ENCODE measurements at regions not wholly inside any gene's neighbourhood (a gene's known extent, or its start where the extent isn't known, plus 50 kb on each side); places are given as distances from the start of the nearest gene placed in this dataset.
"Not testable (repeated sequence)": the region's sequence is repeated elsewhere in the genome, so short reads cannot be mapped to it uniquely, and the experiment has no call there.

DNA sequence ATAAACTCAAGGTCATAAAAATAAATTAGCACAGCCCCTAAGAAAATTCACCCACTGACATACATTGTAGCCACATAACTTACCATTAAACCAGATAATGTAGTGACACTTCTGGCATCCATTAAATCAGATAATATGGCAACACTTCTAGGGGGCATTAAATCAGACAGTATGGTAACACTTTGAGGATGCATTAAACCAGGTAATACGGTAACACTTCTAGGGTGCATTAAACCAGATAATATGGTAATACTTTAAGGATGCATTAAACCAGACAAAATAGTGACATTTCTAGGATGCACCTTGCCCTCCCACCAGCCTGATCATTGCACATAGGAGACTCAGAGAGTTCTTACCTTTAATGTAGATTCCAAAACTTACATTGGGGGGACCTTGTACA lies 1220.5 kb upstream of the TMEM132C start:
- DNase-seq = no peak

DNA sequence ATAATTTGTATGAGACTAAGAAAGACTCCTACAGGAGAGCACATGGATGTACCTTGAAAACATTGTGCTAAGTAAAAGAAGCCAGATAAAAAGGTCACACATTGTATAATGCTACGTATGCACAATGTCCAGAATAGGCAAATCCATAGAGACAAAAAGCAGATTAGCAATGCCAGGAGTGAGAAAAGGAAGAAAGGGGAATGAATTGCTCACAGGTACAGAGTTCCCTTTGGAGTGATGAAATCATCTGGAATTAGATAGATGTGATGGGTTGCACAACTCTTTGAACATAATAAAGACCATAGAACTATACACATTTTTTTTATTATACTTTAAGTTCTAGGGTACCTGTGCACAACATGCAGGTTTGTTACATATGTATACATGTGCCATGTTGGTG lies 1218.9 kb upstream of the TMEM132C start:
- no peak for DNase-seq

GRCh38 chr12:127048525-127048924 lies 1218.4 kb upstream of the TMEM132C start:
- DNase-seq = not testable (repeated sequence)

DNA sequence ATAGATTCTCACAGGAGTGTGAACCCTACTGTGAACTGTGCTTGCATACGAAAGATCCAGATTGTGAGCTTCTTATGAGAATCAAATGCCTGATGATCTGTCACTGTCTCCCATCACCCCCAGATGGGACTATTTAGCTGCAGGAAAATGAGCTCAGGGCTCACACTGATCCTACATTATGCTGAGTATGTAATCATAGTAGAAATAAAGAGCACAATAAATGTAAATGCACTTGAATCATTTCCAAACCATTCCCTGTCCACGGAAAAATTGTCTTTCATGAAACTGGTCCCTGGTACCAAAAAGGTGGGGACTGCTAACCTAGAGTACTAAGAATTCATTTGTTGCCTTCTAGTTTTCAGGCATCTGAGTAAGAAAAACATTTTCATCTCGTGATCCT lies 1215.8 kb upstream of the TMEM132C start:
- no peak for DNase-seq

GRCh38 chr12:127052511-127053232 lies 1214.3 kb upstream of the TMEM132C start:
- DNase-seq = no peak

- DNase-seq = no peak
Measured at GRCh38 chr12:127054531-127054930, 1212.4 kb upstream of the TMEM132C start.

DNA sequence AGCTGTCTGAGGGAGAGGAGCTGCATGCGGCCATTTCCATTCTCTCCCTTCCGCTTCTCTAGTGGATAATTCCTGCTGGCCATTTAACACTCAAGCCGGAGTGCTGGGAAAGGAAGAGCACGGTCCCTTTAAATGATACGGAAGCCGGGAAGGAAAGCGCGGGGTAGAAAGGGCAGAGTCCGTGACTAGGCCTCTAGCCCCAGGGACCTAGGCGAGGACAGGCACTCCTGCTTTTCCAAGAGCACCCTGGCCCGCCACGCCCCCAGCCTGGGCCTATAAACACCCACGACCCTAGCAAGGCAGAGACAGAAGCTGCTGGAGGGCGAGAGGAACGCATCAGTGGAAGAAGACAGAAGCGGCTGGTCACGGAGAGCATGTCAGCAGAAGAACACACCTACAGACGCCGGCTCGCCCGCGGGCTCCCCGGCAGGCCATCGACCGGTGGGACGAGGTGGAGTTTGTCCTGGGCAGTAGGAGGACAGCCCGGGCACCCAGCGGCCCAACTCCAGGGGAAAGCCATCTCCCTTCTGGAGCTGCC lies 1206.6 kb upstream of the TMEM132C start:
- DNase-seq = no peak

DNA sequence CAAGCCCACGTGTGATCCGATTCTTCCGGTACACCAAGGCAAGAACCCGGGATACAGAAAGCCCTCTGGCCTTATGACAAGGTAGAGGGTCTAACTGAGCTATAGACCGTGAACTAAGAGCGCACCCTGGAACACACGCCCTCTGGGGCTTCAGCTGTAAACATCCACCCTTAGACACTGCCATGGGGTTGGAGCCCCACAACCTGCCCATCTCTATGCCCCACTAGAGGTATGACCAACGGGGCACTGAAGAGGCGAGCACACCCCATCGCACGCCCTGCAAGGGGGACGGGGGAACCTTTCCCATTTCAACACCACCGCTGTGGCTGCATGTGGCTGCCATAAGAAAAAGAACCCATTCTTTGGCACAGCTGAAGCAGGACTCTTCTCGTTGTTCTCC lies 1206.0 kb upstream of the TMEM132C start:
- DNase-seq = no peak

DNA sequence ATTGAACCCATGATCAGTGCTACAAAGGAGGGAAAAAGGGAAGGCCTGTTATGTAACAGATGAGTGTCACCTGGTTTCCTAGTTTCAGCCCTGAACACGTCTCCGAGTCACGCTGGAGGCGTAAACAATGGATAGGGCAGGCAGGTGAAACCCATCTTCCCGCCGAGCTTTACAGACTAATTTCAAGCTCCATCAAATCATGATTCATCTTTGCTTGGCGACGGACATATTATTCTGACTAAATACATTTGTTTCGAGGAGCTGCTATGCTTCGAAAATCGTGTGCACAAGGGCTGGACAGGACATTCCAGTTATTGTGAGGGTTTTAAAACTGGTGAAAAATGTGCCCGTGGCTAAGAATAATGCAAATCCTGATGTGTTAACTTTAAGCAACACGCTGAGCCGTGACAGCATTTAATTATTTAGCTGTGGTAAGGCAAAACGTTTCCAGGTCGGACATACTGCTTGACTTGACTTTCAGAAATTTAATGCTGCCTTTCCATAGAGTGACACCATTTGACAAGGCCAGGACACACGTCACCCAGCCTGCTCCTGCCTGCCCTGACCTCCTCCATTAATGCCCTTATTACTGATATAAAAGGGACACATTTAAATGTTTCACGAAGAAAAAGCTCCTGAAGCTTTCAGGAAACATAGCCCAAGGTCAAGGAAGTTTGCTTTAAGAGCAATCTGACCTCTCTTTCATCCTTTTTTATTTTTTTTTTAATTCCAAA lies 1203.5 kb upstream of the TMEM132C start:
- DNase-seq = no peak

DNA sequence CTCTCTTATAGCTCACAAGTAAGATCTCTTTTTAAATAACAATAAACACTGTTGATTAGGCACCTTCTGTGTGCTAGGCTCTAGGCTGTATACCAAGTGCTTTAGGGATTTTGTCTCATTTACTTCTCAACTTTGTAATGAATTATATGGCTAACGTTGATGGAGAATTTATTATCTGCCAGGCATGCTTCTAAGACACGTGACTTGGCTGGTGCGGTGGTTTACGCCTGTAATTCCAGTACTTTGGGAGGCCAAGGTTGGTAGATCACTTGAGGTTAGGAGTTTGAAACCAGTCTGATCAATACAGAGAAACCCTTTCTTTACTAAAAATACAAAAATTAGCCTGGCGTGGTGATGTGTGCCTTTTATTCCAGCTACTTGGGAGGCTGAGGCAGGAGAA lies 1202.8 kb upstream of the TMEM132C start:
- DNase-seq = no peak

DNA sequence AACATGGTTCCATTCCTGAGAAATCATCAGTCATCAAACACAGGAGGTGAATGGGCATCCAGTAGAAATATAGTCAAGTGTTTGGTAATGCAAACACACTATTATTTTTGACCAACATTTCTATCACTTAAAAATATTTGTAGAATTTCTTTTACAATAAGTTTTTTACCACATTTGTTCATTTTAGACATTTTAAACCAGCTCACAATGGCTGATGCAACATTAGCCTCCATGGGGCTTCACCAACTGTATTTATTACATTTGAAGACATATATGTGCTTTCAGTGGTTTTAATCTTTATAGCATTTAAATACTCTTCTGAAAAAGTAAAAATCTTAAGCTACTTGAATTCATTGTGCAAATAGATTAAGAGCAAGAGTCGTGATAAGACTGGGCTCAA lies 1201.4 kb upstream of the TMEM132C start:
- DNase-seq = no peak

DNA sequence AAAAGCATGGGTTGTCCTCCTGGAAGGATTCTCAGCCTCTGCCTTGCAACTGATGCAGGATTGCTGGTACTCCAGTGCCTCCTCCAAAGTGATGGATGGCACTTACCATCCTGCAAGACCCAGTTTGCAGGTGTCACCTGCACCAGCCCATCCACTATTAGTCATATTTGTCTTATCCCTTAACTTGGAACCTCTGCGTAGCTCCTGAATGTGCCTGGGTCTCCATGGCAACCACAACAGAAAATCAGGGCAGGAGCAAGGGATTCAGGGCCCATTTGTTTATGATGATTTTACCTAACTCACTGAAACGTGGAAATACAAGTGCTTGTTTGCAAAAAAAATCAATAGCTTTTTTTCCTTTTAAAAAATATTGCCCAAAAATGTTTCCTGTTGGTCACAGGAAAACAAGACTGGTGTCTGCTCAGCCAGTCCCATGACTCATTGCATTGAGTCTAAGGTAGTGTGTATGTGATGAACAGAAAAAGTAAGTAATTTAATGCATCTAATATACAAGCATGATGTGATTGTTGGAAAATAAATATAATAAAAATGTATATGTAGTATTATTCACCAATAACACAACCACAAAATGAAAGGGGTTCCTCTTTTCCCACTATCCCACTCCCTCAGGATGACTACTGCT lies 1196.3 kb upstream of the TMEM132C start:
- no peak for DNase-seq

DNA sequence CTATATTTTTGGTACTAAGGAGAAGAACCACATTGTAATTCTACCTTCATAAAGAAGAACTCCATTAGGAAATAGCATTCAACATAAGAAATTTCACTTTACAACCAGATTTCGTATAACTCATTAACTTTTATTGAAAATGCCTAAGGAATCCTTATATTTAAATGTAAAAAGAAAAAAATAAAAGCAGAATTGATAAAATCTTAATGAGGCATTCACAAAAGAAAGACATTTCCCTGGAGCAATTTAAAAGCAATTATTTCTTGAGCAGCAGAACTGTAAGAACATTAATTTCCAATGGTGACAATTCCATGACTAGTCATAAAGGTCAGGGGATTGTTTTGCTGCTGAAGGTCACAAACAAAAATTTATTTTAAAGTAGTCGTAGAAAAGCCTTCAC lies 1192.8 kb upstream of the TMEM132C start:
- no peak for DNase-seq

DNA sequence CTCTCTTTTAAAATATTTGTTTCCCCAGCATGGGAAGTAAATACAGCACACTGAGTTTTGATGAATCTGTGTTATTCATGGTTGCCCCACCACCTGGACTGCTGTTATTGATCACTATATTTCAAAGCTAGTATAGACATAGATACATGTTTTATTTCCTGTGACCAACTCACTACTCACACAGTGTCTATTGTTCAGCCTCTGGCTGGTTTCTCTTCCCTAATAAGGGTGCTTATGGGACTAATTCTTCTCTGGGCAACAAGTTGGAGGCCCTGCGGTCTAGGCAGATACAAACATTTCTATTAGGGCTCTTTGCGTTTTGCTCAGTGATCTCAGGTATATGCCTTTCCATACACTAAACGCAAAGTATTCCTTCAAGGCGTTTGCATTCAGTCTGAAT lies 1191.0 kb upstream of the TMEM132C start:
- DNase-seq = no peak

- DNase-seq = no peak
Measured at GRCh38 chr12:127077262-127078045, 1189.5 kb upstream of the TMEM132C start.

GRCh38 chr12:127078577-127079350 lies 1188.2 kb upstream of the TMEM132C start:
- DNase-seq = no peak

DNA sequence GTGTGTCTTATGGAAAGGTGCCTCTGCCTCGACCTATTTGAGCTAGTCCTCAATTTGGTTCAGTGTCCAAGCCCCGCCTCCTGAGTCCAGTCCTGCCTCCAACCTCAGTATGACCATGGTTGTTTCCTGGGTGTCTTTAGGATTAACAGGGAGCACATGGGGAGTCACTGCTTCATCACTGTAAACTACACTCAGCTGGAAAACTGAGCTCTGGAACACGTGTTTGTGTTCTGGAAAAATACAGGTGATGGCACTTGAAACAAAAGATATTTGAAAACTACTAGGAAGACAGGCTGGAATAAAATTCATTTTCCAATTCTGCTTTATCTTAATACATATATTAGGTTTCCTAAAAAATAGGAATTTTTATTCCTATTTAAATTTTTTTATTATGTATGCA lies 1187.3 kb upstream of the TMEM132C start:
- DNase-seq = no peak

DNA sequence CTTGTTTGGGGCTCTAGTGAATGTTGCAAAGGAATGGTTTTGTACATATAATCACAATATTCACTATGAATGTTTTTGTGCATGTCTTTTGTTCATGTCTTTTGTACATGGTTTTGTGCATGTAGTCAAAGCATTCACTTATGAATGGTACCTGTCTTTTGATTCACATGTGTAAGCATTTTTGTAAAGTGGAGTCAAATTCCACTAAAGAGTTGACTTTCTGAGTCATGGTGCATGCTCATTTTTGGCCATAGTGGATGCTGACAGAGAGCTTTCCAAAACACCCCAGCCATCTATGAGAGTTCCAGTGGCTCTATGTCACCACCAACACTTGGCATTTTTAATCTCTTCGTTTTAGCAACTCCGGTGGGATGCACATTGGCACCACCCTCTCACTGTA lies 1185.9 kb upstream of the TMEM132C start:
- no peak for DNase-seq

- DNase-seq = peak; percentile 75
Measured at GRCh38 chr12:127083008-127083949, 1183.7 kb upstream of the TMEM132C start.

DNA sequence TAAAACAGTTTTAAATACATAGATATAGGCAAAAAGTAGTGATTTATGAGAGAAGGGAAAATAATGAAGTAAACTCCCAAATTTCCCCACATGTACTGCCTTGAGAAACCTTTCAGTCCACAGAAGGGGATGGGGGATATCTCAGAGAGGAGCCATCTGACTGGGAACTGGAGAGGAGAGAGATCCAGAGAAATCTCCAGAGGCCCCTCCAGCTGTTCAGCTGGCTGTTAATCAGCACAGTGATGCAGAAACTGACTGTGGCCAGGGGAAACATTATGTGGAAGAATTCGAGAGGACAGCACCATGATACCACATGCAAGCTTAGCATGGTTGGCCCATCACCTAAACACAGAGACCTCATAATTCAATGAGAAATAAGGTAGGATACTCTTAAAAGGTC lies 1165.9 kb upstream of the TMEM132C start:
- no peak for DNase-seq

All from left kidney (tissue), 1 donor.